Activated naive CD8-positive, alpha-beta T cell treated with anti-CD3 and anti-CD28 coated beads, Interleukin-2, amount 50 U/mL, for 24 hours (primary cell): ENCODE measurements at regions not wholly inside any gene's neighbourhood (a gene's known extent, or its start where the extent isn't known, plus 50 kb on each side); places are given as distances from the start of the nearest gene placed in this dataset.

Experiments used
- ATAC-seq: fragments of 150-1000 bp; cut with Tn5 transposase; one replicate; pipeline ENCODE4 v1.10.0; 2021
- DNase-seq: peaks from one replicate; pipeline ENCODE4 v3.0.0; 2021
- H3K27ac Mint-ChIP-seq: one replicate; pipeline ENCODE4 v1.8.0; 2021; ENCODE audit warnings: mild to moderate bottlenecking, mixed read lengths
- H3K27me3 Mint-ChIP-seq: one replicate; pipeline ENCODE4 v1.8.0; 2021; ENCODE audit warnings: mixed read lengths
- H3K36me3 Mint-ChIP-seq: one replicate; pipeline ENCODE4 v1.8.0; 2021; ENCODE audit warnings: low read depth, mixed read lengths
- H3K4me1 Mint-ChIP-seq: one replicate; pipeline ENCODE4 v1.8.0; 2021; ENCODE audit warnings: mixed read lengths
- H3K4me3 Mint-ChIP-seq: one replicate; pipeline ENCODE4 v1.8.0; 2021; ENCODE audit warnings: mild to moderate bottlenecking, moderate library complexity, mixed read lengths
- H3K9me3 Mint-ChIP-seq: one replicate; pipeline ENCODE4 v1.8.0; 2021; ENCODE audit warnings: mixed read lengths

DNA sequence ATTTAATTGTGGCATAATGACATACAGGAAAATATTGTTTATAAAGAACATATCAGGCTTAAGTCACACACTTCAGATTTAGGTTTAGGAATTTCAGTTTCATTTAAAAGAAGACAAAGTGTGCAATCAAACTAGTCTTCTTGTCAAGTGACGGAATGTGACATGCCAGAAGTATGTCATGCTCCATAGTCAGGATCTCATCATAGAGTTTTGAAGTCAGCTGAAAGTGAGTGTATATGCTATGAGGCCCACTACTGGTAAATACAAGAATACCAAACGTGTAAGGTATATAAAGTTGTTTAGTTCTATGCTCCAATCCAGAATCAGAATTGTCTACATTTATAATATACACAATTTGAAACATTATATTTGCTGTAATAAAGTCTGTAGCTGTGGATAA, 988.4 kb downstream of the TBL1XR1 start:
- Mint-ChIP-seq H3K4me1 (no peaks in the 10 kb centered on the region), H3K4me3 (no peak overlapping the region), H3K27ac (no peak overlapping the region), H3K27me3 (no peaks in the 10 kb centered on the region), H3K9me3 (no peaks in the 10 kb centered on the region), H3K36me3 (no peaks in the 10 kb centered on the region)
- ATAC-seq (no peak), DNase-seq (no peak)

DNA sequence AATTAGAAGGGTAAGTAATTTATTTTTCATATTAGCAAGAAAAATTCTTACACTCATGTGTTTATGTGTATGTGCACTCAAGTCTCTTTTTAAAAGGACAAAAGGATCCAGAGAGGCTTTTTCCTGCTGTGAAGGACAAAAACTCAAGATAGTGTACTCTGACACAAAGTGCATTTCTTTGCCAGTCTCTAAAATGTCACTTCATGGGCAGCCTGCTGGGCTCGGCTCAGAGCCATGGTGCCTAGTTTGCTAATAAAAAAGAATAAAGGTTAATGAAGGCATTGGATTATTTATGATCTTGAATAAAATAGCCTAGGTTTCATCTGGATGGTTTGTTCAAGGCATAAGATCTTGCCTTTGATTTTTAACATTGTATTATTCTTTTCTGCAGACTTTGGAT, 989.0 kb downstream of the TBL1XR1 start:
- ATAC-seq (no peak), DNase-seq (no peak)
- Mint-ChIP-seq H3K4me3 (no peak overlapping the region), H3K27ac (no peak overlapping the region), H3K9me3 (no peaks in the 10 kb centered on the region), H3K36me3 (no peaks in the 10 kb centered on the region), H3K4me1 (no peaks in the 10 kb centered on the region), H3K27me3 (no peaks in the 10 kb centered on the region)

- H3K4me1 Mint-ChIP-seq = no peaks in the 10 kb centered on the region
- no peaks in the 10 kb centered on the region for H3K36me3 Mint-ChIP-seq
- H3K27ac Mint-ChIP-seq = no peak overlapping the region
- H3K9me3 Mint-ChIP-seq = peaks cover 6% of the 10 kb centered on the region
- ATAC-seq (no peak), DNase-seq (no peak)
- no peaks in the 10 kb centered on the region for H3K27me3 Mint-ChIP-seq
- no peak overlapping the region for H3K4me3 Mint-ChIP-seq
Measured at GRCh38 chr3:176206809-176207208, 990.5 kb downstream of the TBL1XR1 start.

GRCh38 chr3:176202652-176203051, 994.6 kb downstream of the TBL1XR1 start:
- no peaks in the 10 kb centered on the region for H3K36me3 Mint-ChIP-seq
- H3K4me3 Mint-ChIP-seq = no peak overlapping the region
- H3K4me1 Mint-ChIP-seq = no peaks in the 10 kb centered on the region
- no peak for DNase-seq
- peaks cover 6% of the 10 kb centered on the region for H3K9me3 Mint-ChIP-seq
- no peak for ATAC-seq
- no peaks in the 10 kb centered on the region for H3K27me3 Mint-ChIP-seq
- no peak overlapping the region for H3K27ac Mint-ChIP-seq

- peaks cover 29% of the 10 kb centered on the region for H3K9me3 Mint-ChIP-seq
- no peak for ATAC-seq
Measured at GRCh38 chr3:176193032-176193730, 1004.1 kb downstream of the TBL1XR1 start.

GRCh38 chr3:176190755-176191154, 1006.5 kb downstream of the TBL1XR1 start:
- H3K9me3 Mint-ChIP-seq = peaks cover 33% of the 10 kb centered on the region
- no peak overlapping the region for H3K27ac Mint-ChIP-seq
- H3K27me3 Mint-ChIP-seq = no peaks in the 10 kb centered on the region
- ATAC-seq (no peak), DNase-seq (no peak)
- H3K4me3 Mint-ChIP-seq = no peak overlapping the region
- no peaks in the 10 kb centered on the region for H3K36me3 Mint-ChIP-seq
- H3K4me1 Mint-ChIP-seq = no peaks in the 10 kb centered on the region

More at GRCh38 chr3:176193032-176193730, 1004.1 kb downstream of the TBL1XR1 start:
- H3K4me1 Mint-ChIP-seq = no peaks in the 10 kb centered on the region
- H3K27me3 Mint-ChIP-seq = no peaks in the 10 kb centered on the region
- no peak overlapping the region for H3K4me3 Mint-ChIP-seq
- H3K27ac Mint-ChIP-seq = no peak overlapping the region
- no peak for DNase-seq
- H3K36me3 Mint-ChIP-seq = no peaks in the 10 kb centered on the region

DNA sequence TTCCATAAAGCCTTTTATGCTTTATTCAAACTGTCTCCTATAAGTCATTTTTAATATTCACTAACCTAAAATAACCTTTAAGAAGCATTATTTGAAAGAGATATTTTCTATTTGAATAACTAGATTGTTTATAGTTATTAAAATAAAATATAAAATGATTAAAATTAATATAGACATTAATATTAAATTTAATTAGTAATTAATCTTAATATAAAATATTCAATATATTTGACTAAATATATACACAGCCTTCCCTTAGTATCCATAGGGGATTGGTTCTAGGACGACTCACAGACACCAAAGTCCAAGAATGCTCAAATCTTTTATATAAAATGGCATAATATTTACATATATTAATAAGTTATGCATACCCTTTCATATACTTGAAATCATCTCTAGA, 1014.1 kb downstream of the TBL1XR1 start:
- Mint-ChIP-seq H3K27me3 (no peaks in the 10 kb centered on the region), H3K36me3 (no peaks in the 10 kb centered on the region), H3K4me1 (no peaks in the 10 kb centered on the region), H3K9me3 (peaks cover 22% of the 10 kb centered on the region), H3K27ac (no peak overlapping the region), H3K4me3 (no peak overlapping the region)
- ATAC-seq = no peak
- DNase-seq = no peak

- H3K27me3 Mint-ChIP-seq = no peaks in the 10 kb centered on the region
- no peaks in the 10 kb centered on the region for H3K4me1 Mint-ChIP-seq
- H3K9me3 Mint-ChIP-seq = peaks cover 12% of the 10 kb centered on the region
- no peak overlapping the region for H3K4me3 Mint-ChIP-seq
- no peaks in the 10 kb centered on the region for H3K36me3 Mint-ChIP-seq
- ATAC-seq = no peak
- no peak overlapping the region for H3K27ac Mint-ChIP-seq
- DNase-seq = no peak
Measured at GRCh38 chr3:176174060-176174459, 1023.2 kb downstream of the TBL1XR1 start.

- no peak for DNase-seq
- no peaks in the 10 kb centered on the region for H3K27me3 Mint-ChIP-seq
- no peak for ATAC-seq
- no peaks in the 10 kb centered on the region for H3K4me1 Mint-ChIP-seq
- H3K27ac Mint-ChIP-seq = no peak overlapping the region
- H3K36me3 Mint-ChIP-seq = no peaks in the 10 kb centered on the region
- H3K4me3 Mint-ChIP-seq = no peak overlapping the region
- H3K9me3 Mint-ChIP-seq = peaks cover 10% of the 10 kb centered on the region
Measured at GRCh38 chr3:176172492-176172891, 1024.8 kb downstream of the TBL1XR1 start.

DNA sequence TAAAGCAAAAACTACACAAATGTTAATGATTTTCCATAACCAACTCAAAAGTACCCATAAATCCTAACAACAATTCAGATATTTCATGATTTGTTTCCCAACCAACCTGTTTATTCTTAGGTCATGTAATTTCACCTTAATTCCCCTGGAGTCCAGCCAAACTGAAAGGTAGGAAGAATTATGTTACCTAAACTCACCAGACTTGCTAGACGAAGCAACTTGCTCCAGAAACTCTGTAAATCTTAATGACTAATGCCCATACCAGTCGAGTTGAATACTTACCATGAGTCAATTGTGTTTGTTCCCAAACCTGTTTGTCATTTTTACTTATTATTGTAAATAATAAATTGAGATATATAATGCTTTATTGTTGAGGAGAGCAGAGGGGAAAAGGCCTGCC, 1030.0 kb downstream of the TBL1XR1 start:
- Mint-ChIP-seq H3K4me1 (no peaks in the 10 kb centered on the region), H3K27ac (no peak overlapping the region), H3K27me3 (no peaks in the 10 kb centered on the region), H3K4me3 (no peak overlapping the region), H3K36me3 (no peaks in the 10 kb centered on the region), H3K9me3 (peaks cover 14% of the 10 kb centered on the region)
- DNase-seq (no peak), ATAC-seq (no peak)

GRCh38 chr3:176160997-176161396, 1036.3 kb downstream of the TBL1XR1 start:
- Mint-ChIP-seq H3K4me3 (no peak overlapping the region), H3K4me1 (no peaks in the 10 kb centered on the region), H3K36me3 (no peaks in the 10 kb centered on the region), H3K27ac (no peak overlapping the region), H3K9me3 (peaks cover 18% of the 10 kb centered on the region), H3K27me3 (no peaks in the 10 kb centered on the region)
- no peak for ATAC-seq
- no peak for DNase-seq

- ATAC-seq = no peak
- DNase-seq = no peak
- Mint-ChIP-seq H3K4me1 (no peaks in the 10 kb centered on the region), H3K4me3 (no peak overlapping the region), H3K27me3 (no peaks in the 10 kb centered on the region), H3K36me3 (no peaks in the 10 kb centered on the region), H3K9me3 (peaks cover 21% of the 10 kb centered on the region), H3K27ac (no peak overlapping the region)
Measured at GRCh38 chr3:176159796-176160195, 1037.5 kb downstream of the TBL1XR1 start.

- ATAC-seq (no peak), DNase-seq (no peak)
- peaks cover 11% of the 10 kb centered on the region for H3K9me3 Mint-ChIP-seq
- no peaks in the 10 kb centered on the region for H3K36me3 Mint-ChIP-seq
- H3K27ac Mint-ChIP-seq = no peak overlapping the region
- H3K27me3 Mint-ChIP-seq = no peaks in the 10 kb centered on the region
- H3K4me1 Mint-ChIP-seq = no peaks in the 10 kb centered on the region
- no peak overlapping the region for H3K4me3 Mint-ChIP-seq
Measured at GRCh38 chr3:176155012-176155411, 1042.3 kb downstream of the TBL1XR1 start.

- Mint-ChIP-seq H3K27ac (no peak overlapping the region), H3K27me3 (no peaks in the 10 kb centered on the region), H3K4me1 (no peaks in the 10 kb centered on the region), H3K9me3 (peaks cover 2% of the 10 kb centered on the region), H3K4me3 (no peak overlapping the region), H3K36me3 (no peaks in the 10 kb centered on the region)
- ATAC-seq = no peak
- no peak for DNase-seq
Measured at GRCh38 chr3:176149567-176149966, 1047.7 kb downstream of the TBL1XR1 start.

- Mint-ChIP-seq H3K9me3 (peaks cover 3% of the 10 kb centered on the region), H3K4me1 (no peaks in the 10 kb centered on the region), H3K27ac (no peak overlapping the region), H3K27me3 (no peaks in the 10 kb centered on the region), H3K4me3 (no peak overlapping the region), H3K36me3 (no peaks in the 10 kb centered on the region)
- DNase-seq = no peak
- ATAC-seq = no peak
Measured at GRCh38 chr3:176147251-176147650, 1050.0 kb downstream of the TBL1XR1 start.

DNA sequence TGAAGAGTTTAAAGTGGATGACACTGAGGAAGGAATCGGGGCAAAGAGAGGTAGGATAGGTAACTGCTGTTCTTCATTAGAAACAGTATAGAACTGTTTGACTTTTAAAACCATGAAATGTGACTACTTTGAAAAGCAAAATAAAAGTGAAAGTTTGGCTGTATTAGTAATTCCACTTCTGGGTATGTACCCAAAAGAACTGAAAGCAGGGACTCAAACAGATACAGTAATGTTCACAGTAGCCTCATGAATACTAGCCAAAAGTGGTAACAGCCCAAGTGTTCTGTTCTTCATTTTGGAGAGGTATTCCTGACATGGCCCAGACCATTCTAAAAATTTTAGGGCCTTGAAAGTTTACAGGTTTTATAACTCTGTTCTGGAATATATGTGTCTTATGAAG, 1055.4 kb downstream of the TBL1XR1 start:
- no peak overlapping the region for H3K4me3 Mint-ChIP-seq
- H3K27ac Mint-ChIP-seq = no peak overlapping the region
- no peaks in the 10 kb centered on the region for H3K27me3 Mint-ChIP-seq
- no peaks in the 10 kb centered on the region for H3K4me1 Mint-ChIP-seq
- H3K9me3 Mint-ChIP-seq = peaks cover 29% of the 10 kb centered on the region
- ATAC-seq = no peak
- H3K36me3 Mint-ChIP-seq = no peaks in the 10 kb centered on the region
- no peak for DNase-seq
